ENCODE measurements at regions not wholly inside any gene's neighbourhood (a gene's known extent, or its start where the extent isn't known, plus 50 kb on each side); places are given as distances from the start of the nearest gene placed in this dataset.
"Not testable (repeated sequence)": the region's sequence is repeated elsewhere in the genome, so short reads cannot be mapped to it uniquely, and the experiment has no call there.

GRCh38 chr13:40054422-40054821 is 399.0 kb downstream of the COG6 start:
- H3K27me3 Mint-ChIP-seq = peaks cover 12% of the 10 kb centered on the region
- DNase-seq (ENCODE audit: low spot score in 2 of 2); H3K36me3 Mint-ChIP-seq (ENCODE audit: insufficient read depth); ATAC-seq (replicated peaks; ENCODE audit: extremely low read depth, poor library complexity, severe bottlenecking); H3K4me3 Mint-ChIP-seq; H3K9me3 Mint-ChIP-seq; H3K27ac Mint-ChIP-seq (ENCODE audit: low read depth); H3K4me1 Mint-ChIP-seq: not testable (repeated sequence)

GRCh38 chr13:40056898-40057619 is 401.6 kb downstream of the COG6 start:
- Mint-ChIP-seq H3K27ac (ENCODE audit: low read depth) (no peak overlapping the region), H3K36me3 (ENCODE audit: insufficient read depth) (no peaks in the 10 kb centered on the region), H3K9me3 (no peaks in the 10 kb centered on the region), H3K4me3 (no peak overlapping the region), H3K27me3 (no peaks in the 10 kb centered on the region), H3K4me1 (no peaks in the 10 kb centered on the region)
- no peak for DNase-seq (ENCODE audit: low spot score in 2 of 2)
- no peak for ATAC-seq (replicated peaks; ENCODE audit: extremely low read depth, poor library complexity, severe bottlenecking)

- Mint-ChIP-seq H3K27me3 (no peaks in the 10 kb centered on the region), H3K4me3 (no peak overlapping the region), H3K27ac (ENCODE audit: low read depth) (no peak overlapping the region), H3K4me1 (no peaks in the 10 kb centered on the region), H3K9me3 (no peaks in the 10 kb centered on the region), H3K36me3 (ENCODE audit: insufficient read depth) (no peaks in the 10 kb centered on the region)
- ATAC-seq (replicated peaks; ENCODE audit: extremely low read depth, poor library complexity, severe bottlenecking) (no peak), DNase-seq (ENCODE audit: low spot score in 2 of 2) (no peak)
These were observed 403.3 kb downstream of the COG6 start for GRCh38 chr13:40058757-40059236.

- Mint-ChIP-seq H3K4me1 (no peaks in the 10 kb centered on the region), H3K9me3 (no peaks in the 10 kb centered on the region), H3K36me3 (ENCODE audit: insufficient read depth) (no peaks in the 10 kb centered on the region), H3K4me3 (no peak overlapping the region), H3K27me3 (no peaks in the 10 kb centered on the region), H3K27ac (ENCODE audit: low read depth) (no peak overlapping the region)
- ATAC-seq (replicated peaks; ENCODE audit: extremely low read depth, poor library complexity, severe bottlenecking) (no peak), DNase-seq (ENCODE audit: low spot score in 2 of 2) (no peak)
These were observed 404.2 kb downstream of the COG6 start for GRCh38 chr13:40059540-40060232.

GRCh38 chr13:40060296-40061007 is 405.0 kb downstream of the COG6 start:
- H3K27ac Mint-ChIP-seq (ENCODE audit: low read depth) = no peak overlapping the region
- H3K36me3 Mint-ChIP-seq (ENCODE audit: insufficient read depth) = no peaks in the 10 kb centered on the region
- DNase-seq (ENCODE audit: low spot score in 2 of 2) (no peak), ATAC-seq (replicated peaks; ENCODE audit: extremely low read depth, poor library complexity, severe bottlenecking) (no peak)
- H3K27me3 Mint-ChIP-seq = no peaks in the 10 kb centered on the region
- H3K9me3 Mint-ChIP-seq = no peaks in the 10 kb centered on the region
- H3K4me1 Mint-ChIP-seq = no peaks in the 10 kb centered on the region
- H3K4me3 Mint-ChIP-seq = no peak overlapping the region

- Mint-ChIP-seq H3K4me1 (no peaks in the 10 kb centered on the region), H3K9me3 (no peaks in the 10 kb centered on the region), H3K36me3 (ENCODE audit: insufficient read depth) (no peaks in the 10 kb centered on the region), H3K4me3 (no peak overlapping the region), H3K27ac (ENCODE audit: low read depth) (no peak overlapping the region), H3K27me3 (no peaks in the 10 kb centered on the region)
- ATAC-seq (replicated peaks; ENCODE audit: extremely low read depth, poor library complexity, severe bottlenecking) (no peak), DNase-seq (ENCODE audit: low spot score in 2 of 2) (no peak)
These were observed 406.3 kb downstream of the COG6 start for GRCh38 chr13:40061466-40062450.

DNA sequence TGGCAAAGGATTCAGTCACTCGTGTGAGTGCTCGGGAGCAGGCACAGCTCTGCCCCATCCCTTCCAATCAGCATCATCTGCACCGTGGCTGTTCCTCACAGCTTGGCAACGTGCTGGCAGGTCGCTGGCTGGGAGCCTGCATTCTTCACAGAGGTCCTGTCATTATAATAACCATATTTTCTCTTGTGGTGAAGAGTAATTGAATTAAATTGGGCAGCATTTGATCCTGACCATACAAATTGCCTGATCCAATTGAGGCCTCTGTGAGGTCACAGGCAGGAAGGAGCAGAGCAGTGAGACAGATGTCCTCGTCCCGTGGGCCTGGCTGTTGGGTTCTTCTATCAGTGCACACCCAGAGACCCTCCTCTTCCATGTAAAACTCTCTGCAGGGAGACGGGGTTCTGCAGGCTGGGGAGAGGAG is 407.8 kb downstream of the COG6 start:
- Mint-ChIP-seq H3K36me3 (ENCODE audit: insufficient read depth) (no peaks in the 10 kb centered on the region), H3K9me3 (no peaks in the 10 kb centered on the region), H3K4me1 (no peaks in the 10 kb centered on the region), H3K4me3 (no peak overlapping the region), H3K27ac (ENCODE audit: low read depth) (no peak overlapping the region), H3K27me3 (no peaks in the 10 kb centered on the region)
- ATAC-seq (replicated peaks; ENCODE audit: extremely low read depth, poor library complexity, severe bottlenecking) (no peak), DNase-seq (ENCODE audit: low spot score in 2 of 2) (no peak)

DNA sequence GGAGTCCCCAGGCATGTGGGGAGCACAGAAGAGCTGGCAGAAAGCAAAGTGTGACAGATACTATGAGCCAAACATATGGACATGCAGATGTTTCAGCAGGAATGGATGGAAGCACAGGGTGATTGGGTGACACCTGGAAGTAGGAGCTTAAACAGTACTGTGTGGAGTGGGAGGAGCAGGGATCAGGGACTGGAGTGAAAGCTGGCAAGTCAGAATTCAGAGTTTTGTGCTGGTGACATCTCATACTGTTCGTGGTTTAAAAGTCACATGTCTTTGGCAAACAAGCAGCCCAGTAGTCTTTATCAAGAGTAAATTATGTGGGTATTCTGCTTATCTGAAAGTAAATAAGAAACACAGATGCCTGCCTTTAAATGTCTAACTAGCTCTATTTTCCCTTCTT is 408.2 kb downstream of the COG6 start:
- ATAC-seq (replicated peaks; ENCODE audit: extremely low read depth, poor library complexity, severe bottlenecking) (no peak), DNase-seq (ENCODE audit: low spot score in 2 of 2) (no peak)
- Mint-ChIP-seq H3K27ac (ENCODE audit: low read depth) (no peak overlapping the region), H3K4me1 (no peaks in the 10 kb centered on the region), H3K4me3 (no peak overlapping the region), H3K27me3 (no peaks in the 10 kb centered on the region), H3K36me3 (ENCODE audit: insufficient read depth) (no peaks in the 10 kb centered on the region), H3K9me3 (no peaks in the 10 kb centered on the region)

DNA sequence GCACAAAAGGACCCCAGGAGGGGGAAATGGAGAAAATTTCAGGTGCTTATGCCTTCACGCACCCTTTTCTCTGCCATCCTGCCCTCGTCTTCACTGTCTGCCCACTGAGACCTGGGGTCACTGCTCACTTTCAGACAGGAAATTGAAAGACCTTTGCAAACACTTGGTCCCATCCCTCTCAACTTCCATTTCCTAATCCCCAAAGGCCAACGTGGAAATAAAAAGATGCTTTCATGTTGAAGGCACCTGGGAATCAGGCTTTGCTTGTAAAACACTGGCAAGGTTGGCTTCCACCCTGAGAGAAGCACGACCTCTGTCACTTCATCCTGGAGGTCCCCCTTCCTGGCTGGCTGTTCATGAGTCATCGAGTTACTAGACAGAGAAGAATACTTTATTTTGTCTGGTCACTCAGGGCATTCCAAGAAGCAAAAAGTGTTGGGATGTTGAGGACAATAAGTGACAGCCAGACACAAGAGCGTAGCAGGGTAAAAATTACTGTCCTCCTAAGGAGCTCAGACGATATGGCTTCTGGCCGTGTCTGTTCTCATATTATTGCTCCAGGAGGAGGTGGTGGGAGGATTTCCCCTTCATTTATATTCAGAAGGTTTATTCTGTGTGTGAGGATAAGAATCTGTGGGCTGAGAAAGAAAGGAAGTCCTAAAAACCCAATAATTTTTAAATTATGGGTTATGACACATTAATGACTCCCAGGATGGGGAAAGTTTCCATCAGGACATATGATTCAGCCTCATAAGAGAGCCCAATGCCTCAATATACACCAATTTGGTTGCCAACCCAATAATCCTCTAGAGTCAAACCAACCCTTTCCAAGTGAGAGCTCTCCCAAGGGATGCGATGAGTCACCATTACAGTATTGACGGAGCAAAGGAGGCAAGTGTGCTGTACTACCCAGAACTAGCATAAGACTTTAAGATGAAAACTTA is 409.0 kb downstream of the COG6 start:
- Mint-ChIP-seq H3K4me1 (peaks cover 6% of the 10 kb centered on the region), H3K27me3 (no peaks in the 10 kb centered on the region), H3K4me3 (no peak overlapping the region), H3K27ac (ENCODE audit: low read depth) (no peak overlapping the region), H3K36me3 (ENCODE audit: insufficient read depth) (no peaks in the 10 kb centered on the region), H3K9me3 (no peaks in the 10 kb centered on the region)
- ATAC-seq (replicated peaks; ENCODE audit: extremely low read depth, poor library complexity, severe bottlenecking) (no peak), DNase-seq (ENCODE audit: low spot score in 2 of 2) (no peak)

DNA sequence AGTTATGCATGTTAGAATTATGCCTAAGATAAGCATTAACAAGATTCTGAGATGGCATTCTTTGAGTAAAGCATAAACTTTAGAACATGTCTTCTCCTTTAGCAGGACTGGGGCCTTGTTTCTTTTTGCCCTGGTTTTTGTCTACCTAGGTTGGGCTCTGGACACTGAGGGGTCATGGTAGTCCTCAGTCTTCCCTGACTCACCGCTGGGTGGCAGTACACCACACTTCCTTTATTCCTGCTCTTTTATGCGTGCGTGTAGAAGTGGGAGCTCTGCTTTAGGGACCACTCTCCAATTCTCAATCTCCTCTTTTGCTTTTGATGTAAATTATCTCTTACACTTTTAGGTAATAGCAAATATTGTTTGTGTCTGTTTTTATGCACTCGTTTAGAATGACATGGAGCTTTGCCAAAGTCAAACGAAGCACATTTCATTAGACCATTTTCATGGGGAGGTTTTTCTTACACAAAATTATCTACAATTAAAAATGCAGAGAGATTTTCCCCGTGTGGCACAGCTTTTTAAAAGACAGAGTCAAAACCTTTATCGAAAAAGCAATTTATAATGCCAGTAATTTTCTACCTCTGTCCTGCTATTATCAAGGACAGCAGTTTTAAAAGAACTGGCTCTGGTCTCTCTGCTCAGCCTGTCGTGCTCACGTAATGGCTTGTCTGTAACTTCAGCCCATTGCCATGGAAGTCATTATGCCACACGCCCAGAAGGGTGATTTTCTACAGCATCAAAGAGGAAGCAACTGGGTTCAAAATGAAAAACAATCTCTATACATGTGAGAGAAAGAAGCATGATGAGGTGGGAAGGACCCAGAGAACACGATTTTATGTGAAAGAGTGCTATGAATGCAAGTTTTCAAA is 413.9 kb downstream of the COG6 start:
- Mint-ChIP-seq H3K36me3 (ENCODE audit: insufficient read depth) (no peaks in the 10 kb centered on the region), H3K4me1 (peaks cover 8% of the 10 kb centered on the region), H3K27me3 (no peaks in the 10 kb centered on the region), H3K4me3 (no peak overlapping the region), H3K27ac (ENCODE audit: low read depth) (peak overlapping the region; percentile 42), H3K9me3 (no peaks in the 10 kb centered on the region)
- peak; percentile 47 to 53 for DNase-seq (ENCODE audit: low spot score in 2 of 2)
- ATAC-seq (replicated peaks; ENCODE audit: extremely low read depth, poor library complexity, severe bottlenecking) = peak; percentile 73

- no peak overlapping the region for H3K27ac Mint-ChIP-seq (ENCODE audit: low read depth)
- no peak overlapping the region for H3K4me3 Mint-ChIP-seq
- no peaks in the 10 kb centered on the region for H3K9me3 Mint-ChIP-seq
- ATAC-seq (replicated peaks; ENCODE audit: extremely low read depth, poor library complexity, severe bottlenecking) (no peak), DNase-seq (ENCODE audit: low spot score in 2 of 2) (no peak)
- H3K4me1 Mint-ChIP-seq = peaks cover 8% of the 10 kb centered on the region
- no peaks in the 10 kb centered on the region for H3K27me3 Mint-ChIP-seq
- H3K36me3 Mint-ChIP-seq (ENCODE audit: insufficient read depth) = no peaks in the 10 kb centered on the region
These were observed 414.9 kb downstream of the COG6 start for GRCh38 chr13:40070357-40070756.

Data from central memory CD8-positive, alpha-beta T cell (primary cell).